NCI-H69 (cell line): ENCODE measurements at regions not wholly inside any gene's neighbourhood (a gene's known extent, or its start where the extent isn't known, plus 50 kb on each side); places are given as distances from the start of the nearest gene placed in this dataset.

ENCODE experiments used
- DNase-seq: peaks from one replicate; lab custom pipeline; 2025; lab: John Stamatoyannopoulos, UW

GRCh38 chr4:38189445-38189844, 229.2 kb downstream of the PTTG2 start:
- DNase-seq: no peak

- DNase-seq: peak; percentile 67
These were observed 230.6 kb downstream of the PTTG2 start for GRCh38 chr4:38190717-38191178.

GRCh38 chr4:38192516-38192915, 232.3 kb downstream of the PTTG2 start:
- no peak for DNase-seq

GRCh38 chr4:38193236-38193863, 233.2 kb downstream of the PTTG2 start:
- DNase-seq: no peak

- DNase-seq: peak; percentile 53
These were observed 233.9 kb downstream of the PTTG2 start for GRCh38 chr4:38194047-38194602.

GRCh38 chr4:38195486-38195885, 235.3 kb downstream of the PTTG2 start:
- DNase-seq: no peak

GRCh38 chr4:38195911-38196310, 235.7 kb downstream of the PTTG2 start:
- DNase-seq: no peak

GRCh38 chr4:38202242-38202641, 242.0 kb downstream of the PTTG2 start:
- no peak for DNase-seq

- DNase-seq: no peak
These were observed 243.4 kb downstream of the PTTG2 start for GRCh38 chr4:38203609-38204008.

- no peak for DNase-seq
These were observed 244.3 kb downstream of the PTTG2 start for GRCh38 chr4:38204339-38205035.

GRCh38 chr4:38205261-38205660, 245.1 kb downstream of the PTTG2 start:
- no peak for DNase-seq

- no peak for DNase-seq
These were observed 246.9 kb downstream of the PTTG2 start for GRCh38 chr4:38207110-38207457.

GRCh38 chr4:38209654-38210053, 249.5 kb downstream of the PTTG2 start:
- DNase-seq: no peak

GRCh38 chr4:38210396-38211114, 250.4 kb downstream of the PTTG2 start:
- DNase-seq: no peak

GRCh38 chr4:38211885-38212284, 251.7 kb downstream of the PTTG2 start:
- no peak for DNase-seq

- DNase-seq: no peak
These were observed 253.0 kb downstream of the PTTG2 start for GRCh38 chr4:38213083-38213805.

GRCh38 chr4:38222892-38223291, 262.7 kb downstream of the PTTG2 start:
- DNase-seq: no peak

- DNase-seq: no peak
These were observed 263.1 kb downstream of the PTTG2 start for GRCh38 chr4:38223306-38223705.

- DNase-seq: no peak
These were observed 263.6 kb downstream of the PTTG2 start for GRCh38 chr4:38223782-38224236.

GRCh38 chr4:38224850-38225249, 264.7 kb downstream of the PTTG2 start:
- no peak for DNase-seq

GRCh38 chr4:38226170-38226569, 266.0 kb downstream of the PTTG2 start:
- DNase-seq: no peak
